Testis (tissue), 2 donors: ENCODE measurements at regions not wholly inside any gene's neighbourhood (a gene's known extent, or its start where the extent isn't known, plus 50 kb on each side); places are given as distances from the start of the nearest gene placed in this dataset.

Experiments used
- DNase-seq: peaks from one replicate; pipeline ENCODE4 v3.0.0-alpha.2; 2019
- H3K27ac ChIP-seq, 2 donors: fragments of 200-600 bp; sonication (generic); one replicate each; pipeline ENCODE4 v1.5.1; 2019
- H3K27me3 ChIP-seq: fragments of 200-600 bp; sonication (generic); one replicate; pipeline ENCODE4 v1.5.1; 2019
- H3K36me3 ChIP-seq: fragments of 200-600 bp; sonication (generic); one replicate; pipeline ENCODE4 v1.5.1; 2017; ENCODE audit warnings: low read depth; ENCODE audit errors: missing control alignments
- H3K4me1 ChIP-seq: fragments of 200-600 bp; sonication (generic); one replicate; pipeline ENCODE4 v1.5.1; 2019
- H3K4me3 ChIP-seq, 2 donors: fragments of 200-600 bp; sonication (generic); one replicate each; pipeline ENCODE4 v1.5.1; 2017 to 2019
- H3K9me3 ChIP-seq: fragments of 200-600 bp; sonication (generic); one replicate; pipeline ENCODE4 v1.5.1; 2017
- CTCF ChIP-seq, 3 experiments: fragments of 450-650 bp in 2 of 3; fragments of 200-600 bp in 1 of 3; sonication (generic) in 1 of 3; IDR thresholded peaks; one replicate each; pipeline ENCODE4 v1.5.1; 2016 to 2019; ENCODE audit warnings: antibody characterized with exemption in 3 of 3, mild to moderate bottlenecking in 2 of 3, moderate library complexity in 1 of 3
- POLR2A ChIP-seq: fragments of 450-650 bp; IDR thresholded peaks from one replicate; pipeline ENCODE4 v1.6.1; 2017; ENCODE audit warnings: antibody characterized with exemption, mild to moderate bottlenecking, moderate library complexity
- WGBS, 2 donors: methylation state at CpG; one replicate each; pipeline ENCODE4 v1.1.5; 2018; 5-methylcytosine and 5-hydroxymethylcytosine counted together
- intact Hi-C: fragments of 100-400 bp; cut with DNase I; formaldehyde crosslinking; loops from one replicate; pipeline ENCODE4 v1.15.1; 2023; ENCODE audit warnings: low total_unique reads

GRCh38 chr3:117184574-117184973 is 475.0 kb downstream of the TUSC7 start:
- Histone ChIP-seq H3K27ac (no peak overlapping the region), H3K4me3 (no peak overlapping the region), H3K27me3 (no peaks in the 10 kb centered on the region), H3K36me3 (no peaks in the 10 kb centered on the region), H3K9me3 (no peaks in the 10 kb centered on the region), H3K4me1 (no peaks in the 10 kb centered on the region)
- intact Hi-C loops, result no loop called here
- DNase-seq, result no peak
- WGBS, 2 donors, result 81 to 84% methylated on average over 4 of the region's 4 CpGs
- TF ChIP-seq POLR2A (no peak), CTCF (IDR thresholded peaks at IDR 0.05) (no peak)

GRCh38 chr3:117191245-117191644 is 481.7 kb downstream of the TUSC7 start:
- DNase-seq, result no peak
- H3K4me1 ChIP-seq, result no peaks in the 10 kb centered on the region
- intact Hi-C loops, result no loop called here
- H3K27ac ChIP-seq, result no peak overlapping the region
- no peak for TF ChIP-seq CTCF (IDR thresholded peaks at IDR 0.05)
- TF ChIP-seq POLR2A, result no peak
- no peaks in the 10 kb centered on the region for H3K27me3 ChIP-seq
- H3K36me3 ChIP-seq, result no peaks in the 10 kb centered on the region
- WGBS, 2 donors, result 90 to 95% methylated on average over 1 of the region's 1 CpG
- no peak overlapping the region for H3K4me3 ChIP-seq
- H3K9me3 ChIP-seq, result no peaks in the 10 kb centered on the region

- no peak for TF ChIP-seq CTCF (IDR thresholded peaks at IDR 0.05)
- TF ChIP-seq POLR2A, result no peak
- no peaks in the 10 kb centered on the region for H3K4me1 ChIP-seq
- no peaks in the 10 kb centered on the region for H3K36me3 ChIP-seq
- no peaks in the 10 kb centered on the region for H3K9me3 ChIP-seq
- no peak overlapping the region for H3K4me3 ChIP-seq
- 81 to 89% methylated on average over 8 of the region's 8 CpGs for WGBS, 2 donors
- H3K27ac ChIP-seq, result no peak overlapping the region
- DNase-seq, result no peak
- H3K27me3 ChIP-seq, result no peaks in the 10 kb centered on the region
- intact Hi-C loops, result no loop called here
Observed at GRCh38 chr3:117192888-117193287, 483.3 kb downstream of the TUSC7 start.

- H3K27me3 ChIP-seq, result no peaks in the 10 kb centered on the region
- H3K27ac ChIP-seq, result no peak overlapping the region
- no peak overlapping the region for H3K4me3 ChIP-seq
- intact Hi-C loops, result no loop called here
- no peaks in the 10 kb centered on the region for H3K36me3 ChIP-seq
- DNase-seq, result no peak
- H3K9me3 ChIP-seq, result no peaks in the 10 kb centered on the region
- 81 to 85% methylated on average over 2 of the region's 2 CpGs for WGBS, 2 donors
- H3K4me1 ChIP-seq, result no peaks in the 10 kb centered on the region
- TF ChIP-seq POLR2A (no peak), CTCF (IDR thresholded peaks at IDR 0.05) (no peak)
Observed at GRCh38 chr3:117193390-117193789, 483.8 kb downstream of the TUSC7 start.

GRCh38 chr3:117195034-117195433 is 485.5 kb downstream of the TUSC7 start:
- H3K4me3 ChIP-seq, result no peak overlapping the region
- intact Hi-C loops, result no loop called here
- H3K36me3 ChIP-seq, result no peaks in the 10 kb centered on the region
- no peaks in the 10 kb centered on the region for H3K4me1 ChIP-seq
- H3K9me3 ChIP-seq, result no peaks in the 10 kb centered on the region
- no peaks in the 10 kb centered on the region for H3K27me3 ChIP-seq
- DNase-seq, result no peak
- TF ChIP-seq POLR2A (no peak), CTCF (IDR thresholded peaks at IDR 0.05) (no peak)
- no peak overlapping the region for H3K27ac ChIP-seq
